Osteocyte (in vitro differentiated cells): ENCODE measurements at regions not wholly inside any gene's neighbourhood (a gene's known extent, or its start where the extent isn't known, plus 50 kb on each side); places are given as distances from the start of the nearest gene placed in this dataset.
A peak's percentile ranks its signal among the peaks of the same experiment; 100 is the strongest.
"Not testable (repeated sequence)": the region's sequence is repeated elsewhere in the genome, so short reads cannot be mapped to it uniquely, and the experiment has no call there.

Experiments used
- DNase-seq: peaks from one replicate; pipeline ENCODE4 v3.0.0; 2021; ENCODE audit warnings: mixed read lengths; ENCODE audit not compliant: unreplicated experiment; ENCODE audit errors: extremely low spot score
- H3K27ac Mint-ChIP-seq: one replicate; pipeline ENCODE4 v1.8.0; 2021; ENCODE audit warnings: mild to moderate bottlenecking, mixed read lengths; ENCODE audit not compliant: unreplicated experiment
- H3K27me3 Mint-ChIP-seq: one replicate; pipeline ENCODE4 v1.8.0; 2021; ENCODE audit warnings: mixed read lengths; ENCODE audit not compliant: unreplicated experiment
- H3K36me3 Mint-ChIP-seq: one replicate; pipeline ENCODE4 v1.8.0; 2021; ENCODE audit warnings: mixed read lengths; ENCODE audit not compliant: unreplicated experiment
- H3K4me1 Mint-ChIP-seq: one replicate; pipeline ENCODE4 v1.8.0; 2021; ENCODE audit warnings: mixed read lengths; ENCODE audit not compliant: unreplicated experiment
- H3K4me3 Mint-ChIP-seq: one replicate; pipeline ENCODE4 v1.8.0; 2021; ENCODE audit warnings: mild to moderate bottlenecking, moderate library complexity, mixed read lengths; ENCODE audit not compliant: unreplicated experiment
- H3K9me3 Mint-ChIP-seq: one replicate; pipeline ENCODE4 v1.8.0; 2021; ENCODE audit warnings: mixed read lengths; ENCODE audit not compliant: unreplicated experiment
- CTCF ChIP-seq: fragments of 200-600 bp; sonication (generic); IDR thresholded peaks from 2 replicates; pipeline ENCODE4 v1.5.0; 2021; ENCODE audit warnings: antibody characterized with exemption, mild to moderate bottlenecking, moderate library complexity

GRCh38 chr12:34406996-34407300 is 384.7 kb downstream of the ALG10 start:
- no peak for DNase-seq
- no peak overlapping the region for H3K4me3 Mint-ChIP-seq
- no peaks in the 10 kb centered on the region for H3K4me1 Mint-ChIP-seq
- no peak overlapping the region for H3K27ac Mint-ChIP-seq
- no peaks in the 10 kb centered on the region for H3K27me3 Mint-ChIP-seq
- no peak for TF ChIP-seq CTCF
- H3K9me3 Mint-ChIP-seq = peaks cover 46% of the 10 kb centered on the region
- H3K36me3 Mint-ChIP-seq = peaks cover 6% of the 10 kb centered on the region

GRCh38 chr12:34407813-34408212 is 385.5 kb downstream of the ALG10 start:
- TF ChIP-seq CTCF = no peak
- Mint-ChIP-seq H3K36me3 (peaks cover 6% of the 10 kb centered on the region), H3K4me3 (no peak overlapping the region), H3K27ac (no peak overlapping the region), H3K9me3 (peaks cover 51% of the 10 kb centered on the region), H3K4me1 (no peaks in the 10 kb centered on the region), H3K27me3 (no peaks in the 10 kb centered on the region)
- no peak for DNase-seq

GRCh38 chr12:34431509-34431908 is 409.2 kb downstream of the ALG10 start:
- H3K4me3 Mint-ChIP-seq, H3K27ac Mint-ChIP-seq, H3K27me3 Mint-ChIP-seq, H3K4me1 Mint-ChIP-seq, H3K36me3 Mint-ChIP-seq: not testable (repeated sequence)
- H3K9me3 Mint-ChIP-seq = peaks cover 41% of the 10 kb centered on the region
- DNase-seq = peak; percentile 51
